HEK293T (cell line): ENCODE measurements at regions not wholly inside any gene's neighbourhood (a gene's known extent, or its start where the extent isn't known, plus 50 kb on each side); places are given as distances from the start of the nearest gene placed in this dataset.

Source experiments
- ARNT ChIP-seq: fragments of 450-650 bp; IDR thresholded peaks from 2 replicates; pipeline ENCODE4 v1.6.1; 2017; ENCODE audit warnings: mild to moderate bottlenecking
- BHLHE40 ChIP-seq: fragments of 450-650 bp; IDR thresholded peaks from 2 replicates; pipeline ENCODE4 v1.6.1; 2016; ENCODE audit warnings: mild to moderate bottlenecking, moderate library complexity, borderline replicate concordance
- ELF4 ChIP-seq: fragments of 450-650 bp; IDR thresholded peaks from 2 replicates; pipeline ENCODE4 v1.6.1; 2017; ENCODE audit warnings: antibody characterized with exemption
- FOXA1 ChIP-seq: fragments of 450-650 bp; IDR thresholded peaks from 2 replicates; pipeline ENCODE4 v1.6.1; 2016; ENCODE audit warnings: mild to moderate bottlenecking
- FOXM1 ChIP-seq: fragments of 450-650 bp; IDR thresholded peaks from 2 replicates; pipeline ENCODE4 v1.6.1; 2017; ENCODE audit warnings: mild to moderate bottlenecking, borderline replicate concordance
- NFRKB ChIP-seq: fragments of 450-650 bp; IDR thresholded peaks from 2 replicates; pipeline ENCODE4 v1.6.1; 2016; ENCODE audit warnings: mild to moderate bottlenecking, moderate library complexity
- PKNOX1 ChIP-seq: fragments of 450-650 bp; IDR thresholded peaks from 2 replicates; pipeline ENCODE4 v1.6.1; 2016
- SP1 ChIP-seq: fragments of 450-650 bp; IDR thresholded peaks from 2 replicates; pipeline ENCODE4 v1.6.1; 2017
- SUZ12 ChIP-seq: fragments of 450-650 bp; IDR thresholded peaks from 2 replicates; pipeline ENCODE4 v1.6.1; 2016; ENCODE audit warnings: mild to moderate bottlenecking

- TF ChIP-seq SUZ12 (no peak), ELF4 (no peak), FOXA1 (no peak), BHLHE40 (no peak), PKNOX1 (no peak), ARNT (no peak), SP1 (no peak), FOXM1 (no peak), NFRKB (no peak)
Observed at GRCh38 chr20:58016779-58017178, 211.7 kb downstream of the ANKRD60 start.
